Spleen (tissue), 7 donors: ENCODE measurements at regions not wholly inside any gene's neighbourhood (a gene's known extent, or its start where the extent isn't known, plus 50 kb on each side); places are given as distances from the start of the nearest gene placed in this dataset.

Experiments used
- POLR2AphosphoS5 ChIP-seq, 3 donors: sonication (generic); formaldehyde crosslinking; IDR thresholded peaks; one replicate each; pipeline ENCODE4 v1.5.1; 2017; ENCODE audit warnings: antibody characterized with exemption in 3 of 3
- TF ChIP-seq, protein P1 (sequence below), 11 experiments: fragments of 200-600 bp in 7 of 11; fragments of 450-650 bp in 4 of 11; sonication (generic) in 4 of 11; IDR thresholded peaks in 8 of 11; conservative IDR thresholded peaks in 3 of 11; 1 replicate in 7 of 11; 2 replicates in 4 of 11; pipeline versions ENCODE4 v1.4.0 to v1.8.0; 2016 to 2021; ENCODE audit warnings: antibody characterized with exemption in 11 of 11, inconsistent platforms in 4 of 11, mild to moderate bottlenecking in 1 of 11
- donor health status: DM: no; HTN: no; CAD: no; lungs with moderate emphysema.
- donor health status: DM: no; HTN: no; CAD: no.
- donor health status: DM: no; HTN: no; CAD: no.

DNA sequence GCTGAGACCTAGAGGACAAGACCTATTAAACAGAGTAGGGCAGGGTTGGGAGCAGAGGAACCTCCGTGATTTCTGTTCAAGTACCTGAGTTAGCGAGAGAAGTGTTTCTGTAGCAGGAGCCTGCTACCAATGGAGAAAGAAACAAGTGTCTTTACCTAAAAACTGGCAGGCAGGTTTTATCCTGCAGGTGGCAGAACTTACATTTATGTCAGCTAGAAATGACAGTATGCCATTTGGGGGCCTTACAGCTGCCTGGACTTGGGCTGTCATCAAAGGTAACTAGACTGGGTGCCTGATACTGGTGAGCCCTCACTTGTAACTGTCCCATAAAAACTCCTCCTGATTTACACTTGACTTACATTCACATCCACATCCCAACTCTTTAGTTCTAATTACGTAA, 185.3 kb upstream of the MIR17HG start:
- TF ChIP-seq, protein P1, sequence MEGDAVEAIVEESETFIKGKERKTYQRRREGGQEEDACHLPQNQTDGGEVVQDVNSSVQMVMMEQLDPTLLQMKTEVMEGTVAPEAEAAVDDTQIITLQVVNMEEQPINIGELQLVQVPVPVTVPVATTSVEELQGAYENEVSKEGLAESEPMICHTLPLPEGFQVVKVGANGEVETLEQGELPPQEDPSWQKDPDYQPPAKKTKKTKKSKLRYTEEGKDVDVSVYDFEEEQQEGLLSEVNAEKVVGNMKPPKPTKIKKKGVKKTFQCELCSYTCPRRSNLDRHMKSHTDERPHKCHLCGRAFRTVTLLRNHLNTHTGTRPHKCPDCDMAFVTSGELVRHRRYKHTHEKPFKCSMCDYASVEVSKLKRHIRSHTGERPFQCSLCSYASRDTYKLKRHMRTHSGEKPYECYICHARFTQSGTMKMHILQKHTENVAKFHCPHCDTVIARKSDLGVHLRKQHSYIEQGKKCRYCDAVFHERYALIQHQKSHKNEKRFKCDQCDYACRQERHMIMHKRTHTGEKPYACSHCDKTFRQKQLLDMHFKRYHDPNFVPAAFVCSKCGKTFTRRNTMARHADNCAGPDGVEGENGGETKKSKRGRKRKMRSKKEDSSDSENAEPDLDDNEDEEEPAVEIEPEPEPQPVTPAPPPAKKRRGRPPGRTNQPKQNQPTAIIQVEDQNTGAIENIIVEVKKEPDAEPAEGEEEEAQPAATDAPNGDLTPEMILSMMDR (IDR thresholded peaks at IDR 0.05 in 8 of 11, conservative IDR thresholded peaks at IDR 0.05 in 3 of 11): no peak
- no peak for TF ChIP-seq POLR2AphosphoS5 (IDR thresholded peaks at IDR 0.05)
